Suprapubic skin (tissue), 3 donors: ENCODE measurements at regions not wholly inside any gene's neighbourhood (a gene's known extent, or its start where the extent isn't known, plus 50 kb on each side); places are given as distances from the start of the nearest gene placed in this dataset.

Experiments
- POLR2A ChIP-seq, 2 donors: fragments of 450-650 bp; IDR thresholded peaks; one replicate each; pipeline ENCODE4 v1.6.1; 2017; ENCODE audit warnings: antibody characterized with exemption in 2 of 2, mild to moderate bottlenecking in 2 of 2, moderate library complexity in 2 of 2
- TF ChIP-seq, protein P1 (sequence below), 2 donors: fragments of 200-600 bp in 1 of 2; fragments of 450-650 bp in 1 of 2; sonication (generic) in 1 of 2; IDR thresholded peaks; one replicate each; pipeline ENCODE4 v1.5.1; 2016 to 2019; ENCODE audit warnings: antibody characterized with exemption in 2 of 2, mild to moderate bottlenecking in 1 of 2, moderate library complexity in 1 of 2

DNA sequence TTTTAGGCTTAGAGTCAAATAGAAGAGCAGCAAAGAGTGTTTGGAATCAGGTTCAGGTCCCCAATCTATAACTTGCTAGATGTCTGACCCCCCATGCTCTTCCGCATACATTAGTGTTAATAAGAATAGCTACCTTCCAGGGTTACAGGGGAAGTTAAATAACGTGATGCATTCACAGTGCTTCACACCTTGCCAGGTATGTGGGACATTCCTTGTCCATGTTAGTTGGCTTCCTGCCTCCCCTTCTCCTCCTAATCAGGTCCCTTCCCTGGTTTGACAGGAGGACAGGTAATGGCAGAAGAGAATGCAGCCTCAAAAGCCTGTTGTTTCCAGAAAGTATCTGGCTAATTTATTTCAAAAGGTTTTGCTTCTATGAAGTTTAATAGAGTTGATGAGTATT is 248.7 kb downstream of the MID1IP1 start:
- TF ChIP-seq, protein P1, sequence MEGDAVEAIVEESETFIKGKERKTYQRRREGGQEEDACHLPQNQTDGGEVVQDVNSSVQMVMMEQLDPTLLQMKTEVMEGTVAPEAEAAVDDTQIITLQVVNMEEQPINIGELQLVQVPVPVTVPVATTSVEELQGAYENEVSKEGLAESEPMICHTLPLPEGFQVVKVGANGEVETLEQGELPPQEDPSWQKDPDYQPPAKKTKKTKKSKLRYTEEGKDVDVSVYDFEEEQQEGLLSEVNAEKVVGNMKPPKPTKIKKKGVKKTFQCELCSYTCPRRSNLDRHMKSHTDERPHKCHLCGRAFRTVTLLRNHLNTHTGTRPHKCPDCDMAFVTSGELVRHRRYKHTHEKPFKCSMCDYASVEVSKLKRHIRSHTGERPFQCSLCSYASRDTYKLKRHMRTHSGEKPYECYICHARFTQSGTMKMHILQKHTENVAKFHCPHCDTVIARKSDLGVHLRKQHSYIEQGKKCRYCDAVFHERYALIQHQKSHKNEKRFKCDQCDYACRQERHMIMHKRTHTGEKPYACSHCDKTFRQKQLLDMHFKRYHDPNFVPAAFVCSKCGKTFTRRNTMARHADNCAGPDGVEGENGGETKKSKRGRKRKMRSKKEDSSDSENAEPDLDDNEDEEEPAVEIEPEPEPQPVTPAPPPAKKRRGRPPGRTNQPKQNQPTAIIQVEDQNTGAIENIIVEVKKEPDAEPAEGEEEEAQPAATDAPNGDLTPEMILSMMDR (IDR thresholded peaks at IDR 0.05): no peak
- no peak for TF ChIP-seq POLR2A (IDR thresholded peaks at IDR 0.05)
